IPS DF 19.7 (cell line): ENCODE measurements at regions not wholly inside any gene's neighbourhood (a gene's known extent, or its start where the extent isn't known, plus 50 kb on each side); places are given as distances from the start of the nearest gene placed in this dataset.
"Not testable (repeated sequence)": the region's sequence is repeated elsewhere in the genome, so short reads cannot be mapped to it uniquely, and the experiment has no call there.

Source experiments
- DNase-seq: peaks from one replicate; pipeline ENCODE4 v3.0.0-alpha.2; 2013; ENCODE audit warnings: low read depth, low spot score

DNA sequence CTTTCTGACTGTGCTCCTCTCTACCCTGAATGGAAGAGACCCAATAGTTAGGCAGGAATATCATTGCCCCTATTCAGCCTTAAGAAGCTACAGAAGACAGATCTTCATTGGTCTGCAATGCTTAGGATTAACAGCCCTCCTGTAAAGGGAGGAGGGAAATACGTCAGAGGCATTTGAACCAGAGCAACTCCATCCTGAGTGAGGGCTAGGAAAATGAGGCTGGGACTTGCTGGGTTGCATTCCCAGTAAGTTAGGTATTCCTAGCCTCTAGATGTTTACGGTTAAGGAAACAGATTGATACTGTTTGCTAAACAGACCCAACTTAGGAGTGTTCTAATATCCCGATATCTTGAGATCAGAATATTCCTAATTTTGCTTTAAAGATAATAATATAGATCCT lies 63.5 kb downstream of the PCDH18 start:
- DNase-seq, result no peak

DNA sequence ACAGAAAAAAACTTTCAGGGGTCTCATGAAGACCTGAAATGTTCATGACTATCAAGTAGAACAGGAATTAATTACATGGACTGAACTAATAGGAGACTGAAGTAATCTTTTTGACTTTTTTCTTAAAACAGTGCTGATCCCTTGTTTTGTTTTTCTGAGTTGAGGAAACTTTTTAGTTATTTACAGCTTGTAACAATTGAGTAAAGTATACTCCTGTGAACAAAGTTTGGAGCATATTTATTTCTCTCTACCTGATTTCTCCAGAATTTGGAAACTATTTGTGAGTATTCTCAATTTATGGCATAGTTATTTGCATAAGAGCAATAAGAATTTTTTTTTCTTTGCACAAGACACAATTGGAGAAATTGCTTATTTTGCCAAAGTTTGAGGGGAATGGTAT lies 64.8 kb downstream of the PCDH18 start:
- no peak for DNase-seq

GRCh38 chr4:137463377-137464003 lies 68.8 kb downstream of the PCDH18 start:
- no peak for DNase-seq

GRCh38 chr4:137455647-137456321 lies 76.5 kb downstream of the PCDH18 start:
- DNase-seq, result no peak

GRCh38 chr4:137454767-137455166 lies 77.5 kb downstream of the PCDH18 start:
- no peak for DNase-seq

- no peak for DNase-seq
These were observed 79.5 kb downstream of the PCDH18 start for GRCh38 chr4:137452799-137453198.

- DNase-seq, result peak; percentile 84
These were observed 81.0 kb downstream of the PCDH18 start for GRCh38 chr4:137451172-137451825.

DNA sequence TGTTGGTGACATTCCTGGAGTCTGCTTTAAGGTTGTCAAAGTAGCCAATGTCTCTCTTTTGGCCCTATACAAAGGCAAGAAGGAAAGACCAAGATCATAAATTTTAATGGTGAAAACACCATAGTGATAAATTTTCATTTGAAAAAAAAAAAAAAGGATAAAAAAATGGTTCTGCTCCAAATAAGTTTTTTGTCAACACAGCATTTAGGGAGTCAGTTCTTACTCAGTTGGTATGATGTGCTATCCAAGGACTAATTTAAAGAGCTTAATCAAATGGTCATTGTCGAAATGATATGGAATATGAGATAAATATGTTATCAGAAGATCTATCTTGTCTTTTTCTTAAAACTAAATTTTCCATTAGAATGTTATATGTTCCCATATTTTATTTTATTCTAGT lies 83.9 kb downstream of the PCDH18 start:
- DNase-seq, result no peak

DNA sequence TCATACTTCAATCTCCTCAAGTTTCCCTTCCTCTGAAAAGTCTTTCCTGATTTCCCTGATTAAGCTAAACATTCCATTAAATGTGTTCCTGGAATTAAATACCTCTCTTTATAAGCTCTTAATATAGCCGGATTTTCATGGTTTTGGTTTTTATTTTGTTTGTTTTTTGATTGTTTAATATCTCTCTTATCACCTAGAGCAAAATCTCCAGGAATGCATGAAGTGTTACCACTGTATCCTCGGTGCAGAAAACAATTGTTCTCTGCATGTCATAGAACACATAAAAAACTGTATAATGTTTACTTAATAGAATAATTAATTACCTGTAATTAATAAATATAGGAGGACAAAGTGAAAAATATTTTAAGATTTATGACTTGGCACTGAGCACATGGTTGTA lies 86.2 kb downstream of the PCDH18 start:
- no peak for DNase-seq

DNA sequence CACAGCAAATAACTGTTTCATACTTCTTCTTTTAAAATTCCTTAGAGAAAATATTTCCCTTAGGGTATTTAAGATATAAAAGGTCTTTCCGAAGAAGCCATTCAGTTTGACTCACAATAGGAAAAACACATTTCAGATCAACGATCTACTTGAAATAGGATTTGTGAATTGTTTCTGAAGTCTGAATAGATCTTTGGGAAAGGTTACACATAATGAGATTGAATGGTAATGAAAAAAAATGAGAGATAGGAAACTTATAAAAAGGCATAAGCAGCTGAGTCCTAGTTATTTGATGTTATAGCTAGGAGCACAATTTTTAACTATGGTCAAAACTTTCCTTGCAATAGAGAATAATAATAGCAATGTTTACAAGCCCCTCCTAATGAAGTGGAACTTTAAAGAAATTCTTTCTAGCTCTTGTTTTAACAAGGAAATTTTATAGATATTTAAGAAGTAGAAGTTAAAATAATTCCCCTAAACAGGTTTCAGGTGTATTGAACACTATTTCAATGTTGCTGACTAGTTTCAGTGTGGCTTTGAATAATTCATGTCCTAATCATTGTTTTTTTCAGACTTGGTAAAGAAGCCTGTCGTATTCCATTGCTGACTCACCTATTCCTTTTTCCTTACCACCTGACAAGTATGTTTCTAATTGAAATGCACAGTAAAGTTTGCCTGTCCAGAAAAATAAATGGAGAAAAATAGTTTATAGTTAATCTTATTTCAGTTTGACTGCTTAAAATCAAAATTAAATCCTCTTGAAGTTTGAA lies 89.1 kb downstream of the PCDH18 start:
- no peak for DNase-seq

GRCh38 chr4:137432446-137433311 lies 99.6 kb downstream of the PCDH18 start:
- DNase-seq, result no peak

- no peak for DNase-seq
These were observed 102.1 kb downstream of the PCDH18 start for GRCh38 chr4:137430171-137430570.

DNA sequence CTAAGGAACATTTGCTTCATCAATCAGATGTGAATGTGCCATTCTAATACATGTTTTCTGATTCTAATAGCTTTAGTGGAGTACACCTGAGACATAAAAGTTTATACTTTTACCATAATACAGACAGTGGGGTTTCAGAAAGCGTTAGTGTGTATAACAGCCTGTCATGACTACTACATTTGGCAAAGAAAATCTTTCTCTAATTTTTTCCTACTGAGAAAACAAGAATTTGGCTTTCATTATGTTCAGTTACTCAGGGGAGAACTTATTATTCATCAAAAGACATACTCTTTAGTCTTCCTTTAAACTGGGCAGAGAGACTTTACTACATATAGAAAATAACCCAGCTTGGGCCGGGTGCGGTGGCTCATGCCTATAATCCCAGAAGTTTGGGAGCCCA lies 104.9 kb downstream of the PCDH18 start:
- DNase-seq, result no peak

DNA sequence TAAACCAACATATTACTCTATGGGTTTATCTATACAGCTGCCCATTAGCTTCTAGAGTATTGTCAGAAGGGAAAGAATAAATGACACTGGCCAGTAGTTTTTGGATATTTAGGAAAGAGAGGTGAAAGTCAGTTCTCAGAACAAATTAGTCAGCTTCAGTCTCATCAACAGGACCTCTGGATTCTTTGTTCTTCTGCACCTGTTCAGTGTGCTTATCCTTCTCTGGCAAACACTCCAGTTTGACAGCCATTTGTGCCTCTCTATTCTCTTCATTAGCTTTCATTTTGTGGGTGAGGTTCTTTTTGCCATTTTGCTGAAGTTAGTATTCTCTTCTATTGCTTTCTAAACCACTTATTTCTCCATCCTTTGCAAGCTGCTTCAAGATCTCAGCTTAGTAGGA lies 107.0 kb downstream of the PCDH18 start:
- DNase-seq, result no peak

DNA sequence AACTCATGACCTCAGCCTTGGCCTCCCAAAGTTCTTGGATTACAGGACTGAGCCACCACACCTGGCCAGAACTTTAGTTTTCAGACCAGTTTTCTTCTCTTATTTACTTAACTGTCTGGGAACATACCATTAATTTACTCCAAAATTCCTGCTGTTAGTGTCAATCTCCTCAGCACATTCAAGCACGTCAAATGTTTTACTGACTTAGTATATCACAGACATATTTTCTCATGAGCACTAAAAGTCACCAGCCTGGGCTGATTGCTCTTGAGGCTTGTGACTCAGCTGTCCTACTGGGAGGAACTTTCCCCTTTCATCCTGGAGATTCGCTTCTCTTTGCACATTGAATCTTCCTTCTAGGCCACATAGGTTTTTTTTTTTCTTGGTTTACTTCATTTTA lies 109.6 kb downstream of the PCDH18 start:
- DNase-seq, result no peak

DNA sequence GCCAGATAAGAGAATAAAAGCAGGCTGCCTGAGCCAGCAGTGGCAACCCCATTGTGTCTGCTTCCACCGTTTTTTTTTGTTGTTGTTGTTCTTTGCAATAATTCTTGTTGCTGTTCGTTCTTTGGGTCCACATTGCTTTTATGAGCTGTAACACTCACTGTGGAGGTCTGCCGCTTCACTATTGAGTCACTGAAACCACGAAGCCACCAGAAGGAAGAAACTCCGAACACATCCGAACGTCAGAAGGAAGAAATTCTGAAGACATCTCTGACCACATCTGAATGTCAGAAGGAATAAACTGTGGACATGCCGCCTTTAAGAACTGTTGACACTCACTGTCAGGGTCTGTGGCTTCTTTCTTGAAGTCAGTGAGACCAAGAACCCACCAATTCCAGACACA lies 110.5 kb downstream of the PCDH18 start:
- no peak for DNase-seq

DNA sequence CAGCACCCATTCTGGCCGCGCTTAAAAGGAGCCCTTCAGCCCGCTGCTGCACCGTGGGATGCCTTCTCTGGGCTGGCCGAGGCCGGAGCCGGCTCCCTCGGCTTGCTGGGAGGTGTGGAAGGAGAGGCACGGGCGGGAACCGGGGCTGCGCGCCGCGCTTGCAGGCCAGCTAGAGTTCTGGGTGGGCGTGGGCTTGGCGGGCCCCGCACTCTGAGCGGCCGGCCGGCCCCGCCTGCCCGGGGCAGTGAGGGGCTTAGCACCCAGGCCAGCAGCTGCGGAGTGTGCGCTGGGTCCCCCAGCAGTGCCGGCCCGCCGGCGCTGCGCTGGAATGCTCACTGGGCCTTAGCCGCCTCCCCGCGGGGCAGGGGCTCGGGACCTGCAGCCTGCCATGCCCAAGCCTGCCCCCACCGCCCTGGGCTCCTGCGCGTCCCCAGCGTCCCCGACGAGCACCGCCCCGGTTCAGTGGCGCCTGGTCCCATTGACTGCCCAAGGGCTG lies 111.3 kb downstream of the PCDH18 start:
- no peak for DNase-seq

- no peak for DNase-seq
These were observed 114.6 kb downstream of the PCDH18 start for GRCh38 chr4:137417676-137418075.

GRCh38 chr4:137414802-137415201 lies 117.5 kb downstream of the PCDH18 start:
- DNase-seq, result no peak

GRCh38 chr4:137408527-137409177 lies 123.6 kb downstream of the PCDH18 start:
- peak; percentile 7 for DNase-seq

GRCh38 chr4:137405833-137406232 lies 126.5 kb downstream of the PCDH18 start:
- DNase-seq, result not testable (repeated sequence)
